HepG2 (cell line): ENCODE measurements at regions not wholly inside any gene's neighbourhood (a gene's known extent, or its start where the extent isn't known, plus 50 kb on each side); places are given as distances from the start of the nearest gene placed in this dataset.

ENCODE experiments used
- ATAC-seq: fragments of 200-7000 bp; cut with Tn5 transposase; 3 replicates; pipeline ENCODE4 v1.9.1; 2020; ENCODE audit warnings: mild to moderate bottlenecking, moderate library complexity
- BruUV-seq: library from RNA; stranded (reverse); fragments of 400-500 nt; replicated peaks from 2 replicates; lab custom pipeline; 2021; lab: Mats Ljungman, UMichigan
- CTCF ChIA-PET: fragments of 300-600 bp; formaldehyde crosslinking; extraction: SDS; loops from one replicate; lab custom pipeline; 2021; ENCODE audit warnings: low total read pairs, inconsistent platforms, low intra/inter-chr PET ratio; lab: Yijun Ruan, JAX
- POLR2A ChIA-PET: fragments of 350-600 bp; sonication (Branson Sonifier 250); formaldehyde crosslinking; loops from one replicate; lab custom pipeline; 2020; ENCODE audit warnings: antibody characterized with exemption, inconsistent platforms; lab: Yijun Ruan, JAX
- DNase-seq: peaks from one replicate; pipeline ENCODE4 v3.0.0-alpha.2; 2015; ENCODE audit warnings: low spot score
- FAIRE-seq: peaks from 3 replicates; lab custom pipeline; 2011; peaks lifted over from hg19 to GRCh38; lab: Jason Lieb, UNC
- H2AFZ ChIP-seq: one replicate; pipeline ENCODE4 v1.6.1; 2011; ENCODE audit warnings: low read length, inconsistent platforms
- H3K27ac ChIP-seq: fragments of 300-600 bp; 3 replicates; pipeline ENCODE4 v1.8.0; 2011; ENCODE audit warnings: mixed run types, mild to moderate bottlenecking, mixed read lengths, low read length, inconsistent platforms; ENCODE audit not compliant: insufficient read depth; ENCODE audit errors: extremely low read length
- H3K27me3 ChIP-seq, 2 experiments: fragments of 200-600 bp in 1 of 2; 2 replicates in 1 of 2; 3 replicates in 1 of 2; pipeline versions ENCODE4 v1.6.0 to v1.8.0; 2011; ENCODE audit warnings: low read length in 2 of 2, mild to moderate bottlenecking in 2 of 2, moderate library complexity in 2 of 2, inconsistent platforms in 1 of 2; ENCODE audit not compliant: insufficient read depth in 2 of 2, control insufficient read depth in 1 of 2
- H3K36me3 ChIP-seq, 2 experiments: fragments of 200-600 bp in 1 of 2; replicated peaks in 1 of 2; 2 replicates in 1 of 2; 3 replicates in 1 of 2; pipeline versions ENCODE4 v1.5.1 to v1.8.0; 2011; ENCODE audit warnings: low read length in 2 of 2, inconsistent platforms in 1 of 2; ENCODE audit not compliant: insufficient read depth in 2 of 2, control insufficient read depth in 1 of 2
- H3K4me1 ChIP-seq: 2 replicates; pipeline ENCODE4 v1.5.1; 2012; ENCODE audit warnings: low read length, inconsistent platforms; ENCODE audit not compliant: insufficient read depth
- H3K4me2 ChIP-seq: 2 replicates; pipeline ENCODE4 v1.6.0; 2011; ENCODE audit warnings: low read depth, low read length, inconsistent platforms
- H3K4me3 ChIP-seq, 3 experiments: fragments of 200-600 bp in 1 of 3; sonication (generic), shearing (Covaris generic) in 1 of 3; replicated peaks in 1 of 3; 2 replicates each; pipeline ENCODE4 v1.5.1; 2011 to 2016; ENCODE audit warnings: low read length in 3 of 3, inconsistent platforms in 2 of 3, low read depth in 2 of 3, mild to moderate bottlenecking in 2 of 3, control low read depth in 1 of 3, mixed read lengths in 1 of 3; ENCODE audit not compliant: insufficient read depth in 1 of 3
- H3K79me2 ChIP-seq: one replicate; pipeline ENCODE4 v1.6.1; 2011; ENCODE audit warnings: low read length, inconsistent platforms; ENCODE audit not compliant: insufficient read depth
- H3K9ac ChIP-seq: 2 replicates; pipeline ENCODE4 v1.6.0; 2011; ENCODE audit warnings: mild to moderate bottlenecking, low read depth, low read length, inconsistent platforms; ENCODE audit not compliant: insufficient read depth
- H3K9me3 ChIP-seq: 2 replicates; pipeline ENCODE4 v1.5.1; 2012; ENCODE audit warnings: mild to moderate bottlenecking, low read length
- H4K20me1 ChIP-seq: 2 replicates; pipeline ENCODE4 v1.6.0; 2011; ENCODE audit warnings: inconsistent platforms, mild to moderate bottlenecking, low read length, moderate library complexity; ENCODE audit not compliant: insufficient read depth
- BCL6 ChIP-seq: IDR thresholded peaks from 2 replicates; pipeline ENCODE4 v1.6.1; 2016; ENCODE audit warnings: missing genetic modification reagents, missing compliant biosample characterization
- FOSL2 ChIP-seq: sonication (generic); formaldehyde crosslinking; IDR thresholded peaks from 2 replicates; pipeline ENCODE4 v1.4.0; 2020; ENCODE audit warnings: missing genetic modification reagents
- GPBP1L1 ChIP-seq: sonication (generic); formaldehyde crosslinking; IDR thresholded peaks from 2 replicates; pipeline ENCODE4 v1.5.0; 2020; ENCODE audit warnings: mild to moderate bottlenecking, missing genetic modification reagents
- IKZF4 ChIP-seq: sonication (generic); formaldehyde crosslinking; IDR thresholded peaks from 2 replicates; pipeline ENCODE4 v1.5.1; 2020; ENCODE audit warnings: borderline replicate concordance, mild to moderate bottlenecking, low read depth, missing genetic modification reagents; ENCODE audit errors: not compliant biosample characterization
- MZF1 ChIP-seq: sonication (generic); formaldehyde crosslinking; IDR thresholded peaks from 2 replicates; pipeline ENCODE4 v1.8.1; 2023; ENCODE audit warnings: mild to moderate bottlenecking, missing genetic modification reagents, borderline replicate concordance
- NONO ChIP-seq, 2 experiments: fragments of 450-650 bp in 1 of 2; sonication (generic) in 1 of 2; formaldehyde crosslinking in 1 of 2; IDR thresholded peaks in 1 of 2; conservative IDR thresholded peaks in 1 of 2; 2 replicates each; pipeline versions ENCODE4 v1.6.1 to v1.8.0; 2017 to 2022; ENCODE audit warnings: mild to moderate bottlenecking in 1 of 2, missing genetic modification reagents in 1 of 2, moderate library complexity in 1 of 2
- SCMH1 ChIP-seq: sonication (generic); formaldehyde crosslinking; IDR thresholded peaks from 2 replicates; pipeline ENCODE4 v1.9.0; 2021; ENCODE audit warnings: missing genetic modification reagents, mild to moderate bottlenecking, borderline replicate concordance
- SIN3B ChIP-seq: fragments of 150-350 bp; IDR thresholded peaks from 2 replicates; pipeline ENCODE4 v1.6.1; 2014; ENCODE audit warnings: low read length
- SRSF4 ChIP-seq: fragments of 200-400 bp; formaldehyde crosslinking; IDR thresholded peaks from one replicate; pipeline ENCODE4 v1.6.1; 2018; ENCODE audit warnings: mild to moderate bottlenecking, low read depth, low read length, moderate library complexity; ENCODE audit not compliant: poor library complexity, severe bottlenecking
- TBX3 ChIP-seq: fragments of 450-650 bp; IDR thresholded peaks from 2 replicates; pipeline ENCODE4 v1.6.1; 2017; ENCODE audit warnings: antibody characterized with exemption, mild to moderate bottlenecking, inconsistent platforms, borderline replicate concordance
- TFAP4 ChIP-seq: sonication (generic); IDR thresholded peaks from 2 replicates; pipeline ENCODE4 v1.6.1; 2016; ENCODE audit warnings: low read depth, borderline replicate concordance
- TP53 ChIP-seq: sonication (generic); formaldehyde crosslinking; conservative IDR thresholded peaks from 2 replicates; pipeline ENCODE4 v1.4.0; 2020; ENCODE audit warnings: missing genetic modification reagents
- ZNF432 ChIP-seq: sonication (generic); formaldehyde crosslinking; IDR thresholded peaks from 2 replicates; pipeline ENCODE4 v1.5.0; 2020; ENCODE audit warnings: missing genetic modification reagents, mild to moderate bottlenecking, borderline replicate concordance
- ZNF773 ChIP-seq: sonication (generic); formaldehyde crosslinking; IDR thresholded peaks from 2 replicates; pipeline ENCODE4 v1.4.0; 2020; ENCODE audit warnings: missing genetic modification reagents, borderline replicate concordance
- WGBS: methylation state at CpG from one replicate; pipeline ENCODE4 v1.1.6; 2017; ENCODE audit warnings: low lambda C conversion rate; 5-methylcytosine and 5-hydroxymethylcytosine counted together
- in situ Hi-C: cut with HindIII; loops from 2 replicates; pipeline ENCODE4 v1.10.0; 2017; ENCODE audit warnings: low pct_unique_long_range_greater_than_20kb; ENCODE audit not compliant: extremely low pct_ligation_motif_present
- intact Hi-C: fragments of 100-400 bp; cut with micrococcal nuclease; formaldehyde crosslinking; loops from one replicate; pipeline ENCODE4 v1.10.0; 2022; ENCODE audit not compliant: unreplicated experiment
- TF ChIP-seq, protein P1 (sequence below): sonication (generic); formaldehyde crosslinking; IDR thresholded peaks from 2 replicates; pipeline ENCODE4 v1.5.0; 2020; ENCODE audit warnings: missing genetic modification reagents, mild to moderate bottlenecking, borderline replicate concordance
- TF ChIP-seq, protein P2 (sequence below): sonication (generic); formaldehyde crosslinking; IDR thresholded peaks from 2 replicates; pipeline ENCODE4 v1.5.1; 2020; ENCODE audit warnings: mild to moderate bottlenecking, moderate library complexity, missing genetic modification reagents

GRCh38 chr19:27892500-27892899 lies 1320.5 kb downstream of the UQCRFS1 start:
- H3K27ac ChIP-seq = no peak overlapping the region
- no peak for DNase-seq
- ChIA-PET CTCF (no interaction called here), POLR2A (no interaction called here)
- peaks cover 100% of the 10 kb centered on the region for H3K9me3 ChIP-seq
- BruUV-seq = no TSS peak
- in situ Hi-C loops (no loop called here), intact Hi-C loops (no loop called here)
- no peak for FAIRE-seq
- no peaks in the 10 kb centered on the region for H3K4me1 ChIP-seq
- H3K4me2 ChIP-seq = no peak overlapping the region
- H2AFZ ChIP-seq = no peak overlapping the region
- no peaks in the 10 kb centered on the region for H4K20me1 ChIP-seq
- H3K4me3 ChIP-seq = no peak overlapping the region
- ATAC-seq = no peak
- H3K79me2 ChIP-seq = no peaks in the 10 kb centered on the region
- no peak for TF ChIP-seq FOSL2
- TF ChIP-seq TFAP4 = no peak
- TF ChIP-seq TP53 = no peak
- TF ChIP-seq TBX3 = no peak
- TF ChIP-seq MZF1 = no peak
- no peak for TF ChIP-seq SCMH1 (CRISPR knock-in tag)
- TF ChIP-seq, protein P1, sequence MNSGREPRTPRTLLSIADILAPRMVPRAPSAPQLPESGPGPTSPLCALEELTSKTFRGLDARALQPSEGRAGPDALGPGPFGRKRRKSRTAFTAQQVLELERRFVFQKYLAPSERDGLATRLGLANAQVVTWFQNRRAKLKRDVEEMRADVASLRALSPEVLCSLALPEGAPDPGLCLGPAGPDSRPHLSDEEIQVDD = no peak
- TF ChIP-seq SRSF4 = no peak
- TF ChIP-seq BCL6 (CRISPR knock-in tag) = no peak
- no peaks in the 10 kb centered on the region for H3K27me3 ChIP-seq
- H3K9ac ChIP-seq = no peak overlapping the region
- H3K36me3 ChIP-seq = no peaks in the 10 kb centered on the region
- 35% methylated on average over 2 of the region's 2 CpGs for WGBS

DNA sequence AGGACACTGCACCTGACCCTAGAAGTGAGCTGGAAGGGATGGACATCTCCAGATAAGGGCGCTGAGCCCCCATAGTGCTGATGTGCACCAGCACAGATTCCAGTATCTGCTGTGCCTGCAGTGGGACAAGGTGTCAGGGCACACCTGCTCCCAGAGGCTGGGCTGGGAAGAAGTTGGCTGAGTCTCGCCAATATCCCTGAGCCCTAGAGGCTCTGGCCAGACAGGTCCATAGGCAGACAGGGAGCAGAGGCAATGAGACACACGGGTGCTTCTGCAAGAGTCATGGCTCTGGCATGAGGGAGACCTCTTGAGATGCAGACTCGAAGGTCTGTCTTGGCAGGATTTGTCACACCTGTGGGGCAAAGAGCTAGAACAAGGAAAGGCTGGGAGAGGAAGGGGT lies 1321.5 kb downstream of the UQCRFS1 start:
- ChIA-PET POLR2A (no interaction called here), CTCF (no interaction called here)
- intact Hi-C loops = no loop called here

More for the DNA sequence above, 1321.5 kb downstream of the UQCRFS1 start:
- Histone ChIP-seq H3K27ac (no peak overlapping the region), H3K4me1 (no peaks in the 10 kb centered on the region), H3K4me3 (no peak overlapping the region), H3K9ac (no peak overlapping the region), H2AFZ (no peak overlapping the region), H4K20me1 (no peaks in the 10 kb centered on the region), H3K4me2 (no peak overlapping the region), H3K9me3 (peaks cover 100% of the 10 kb centered on the region), H3K79me2 (no peaks in the 10 kb centered on the region), H3K27me3 (no peaks in the 10 kb centered on the region), H3K36me3 (no peaks in the 10 kb centered on the region)
- 0% methylated on average over 3 of the region's 4 CpGs for WGBS
- BruUV-seq = no TSS peak
- ATAC-seq (no peak), DNase-seq (no peak), FAIRE-seq (no peak)
- in situ Hi-C loops = no loop called here
- TF ChIP-seq ZNF773 (CRISPR knock-in tag) = no peak
- TF ChIP-seq ZNF432 (CRISPR knock-in tag) = no peak
- TF ChIP-seq, protein P2, sequence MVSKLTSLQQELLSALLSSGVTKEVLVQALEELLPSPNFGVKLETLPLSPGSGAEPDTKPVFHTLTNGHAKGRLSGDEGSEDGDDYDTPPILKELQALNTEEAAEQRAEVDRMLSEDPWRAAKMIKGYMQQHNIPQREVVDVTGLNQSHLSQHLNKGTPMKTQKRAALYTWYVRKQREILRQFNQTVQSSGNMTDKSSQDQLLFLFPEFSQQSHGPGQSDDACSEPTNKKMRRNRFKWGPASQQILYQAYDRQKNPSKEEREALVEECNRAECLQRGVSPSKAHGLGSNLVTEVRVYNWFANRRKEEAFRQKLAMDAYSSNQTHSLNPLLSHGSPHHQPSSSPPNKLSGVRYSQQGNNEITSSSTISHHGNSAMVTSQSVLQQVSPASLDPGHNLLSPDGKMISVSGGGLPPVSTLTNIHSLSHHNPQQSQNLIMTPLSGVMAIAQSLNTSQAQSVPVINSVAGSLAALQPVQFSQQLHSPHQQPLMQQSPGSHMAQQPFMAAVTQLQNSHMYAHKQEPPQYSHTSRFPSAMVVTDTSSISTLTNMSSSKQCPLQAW (CRISPR knock-in tag) = no peak
- TF ChIP-seq IKZF4 (CRISPR knock-in tag) = no peak
- no peak for TF ChIP-seq NONO (IDR thresholded peaks at IDR 0.05)
- no peak for TF ChIP-seq NONO (CRISPR knock-in tag; conservative IDR thresholded peaks at IDR 0.05)
- no peak for TF ChIP-seq GPBP1L1 (CRISPR knock-in tag)
- TF ChIP-seq SIN3B = no peak
